Lower leg skin (tissue), 3 donors: ENCODE measurements at regions not wholly inside any gene's neighbourhood (a gene's known extent, or its start where the extent isn't known, plus 50 kb on each side); places are given as distances from the start of the nearest gene placed in this dataset.

Source experiments
- CTCF ChIP-seq, 3 donors: fragments of 450-650 bp; IDR thresholded peaks; one replicate each; pipeline ENCODE4 v1.5.1; 2016; ENCODE audit warnings: antibody characterized with exemption in 3 of 3, mild to moderate bottlenecking in 3 of 3, moderate library complexity in 2 of 3
- POLR2A ChIP-seq, 2 donors: fragments of 450-650 bp; IDR thresholded peaks; one replicate each; pipeline ENCODE4 v1.6.1; 2016 to 2017; ENCODE audit warnings: antibody characterized with exemption in 2 of 2, mild to moderate bottlenecking in 1 of 2, moderate library complexity in 1 of 2

GRCh38 chr11:37907436-37908218, 1309.6 kb upstream of the RAG2 start:
- TF ChIP-seq CTCF (IDR thresholded peaks at IDR 0.05) (no peak), POLR2A (IDR thresholded peaks at IDR 0.05) (no peak)
